HG03442 (cell line): ENCODE measurements at regions not wholly inside any gene's neighbourhood (a gene's known extent, or its start where the extent isn't known, plus 50 kb on each side); places are given as distances from the start of the nearest gene placed in this dataset.
"Not testable (repeated sequence)": the region's sequence is repeated elsewhere in the genome, so short reads cannot be mapped to it uniquely, and the experiment has no call there.

ENCODE experiments used
- ATAC-seq: cut with Tn5 transposase; IDR thresholded peaks from one replicate; pipeline ENCODE4 v1.9.1; 2021; ENCODE audit warnings: mild to moderate bottlenecking, moderate library complexity; ENCODE audit not compliant: unreplicated experiment

DNA sequence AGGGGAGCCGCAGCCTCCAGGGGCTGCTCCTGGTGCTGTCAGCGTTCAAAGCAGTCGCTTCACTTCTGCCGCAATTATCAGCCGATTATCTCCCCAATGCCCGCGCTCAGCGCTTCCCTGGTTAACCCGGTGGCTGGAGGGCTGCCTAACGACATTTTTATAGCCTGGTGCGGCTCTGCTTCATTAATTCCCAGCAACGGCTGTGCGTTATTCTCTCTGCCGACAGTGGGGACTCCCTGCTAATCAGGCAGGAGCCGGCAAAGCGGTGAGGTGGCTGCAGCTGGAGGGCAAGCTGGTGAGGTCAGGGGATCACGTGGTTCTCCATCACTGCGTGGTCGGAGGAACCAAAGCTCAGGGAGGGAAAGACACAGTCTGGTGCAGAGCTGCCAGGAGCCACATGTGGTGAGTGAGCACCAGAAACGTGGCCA is 62.9 kb downstream of the GLRX5 start:
- peak; percentile 66 for ATAC-seq

DNA sequence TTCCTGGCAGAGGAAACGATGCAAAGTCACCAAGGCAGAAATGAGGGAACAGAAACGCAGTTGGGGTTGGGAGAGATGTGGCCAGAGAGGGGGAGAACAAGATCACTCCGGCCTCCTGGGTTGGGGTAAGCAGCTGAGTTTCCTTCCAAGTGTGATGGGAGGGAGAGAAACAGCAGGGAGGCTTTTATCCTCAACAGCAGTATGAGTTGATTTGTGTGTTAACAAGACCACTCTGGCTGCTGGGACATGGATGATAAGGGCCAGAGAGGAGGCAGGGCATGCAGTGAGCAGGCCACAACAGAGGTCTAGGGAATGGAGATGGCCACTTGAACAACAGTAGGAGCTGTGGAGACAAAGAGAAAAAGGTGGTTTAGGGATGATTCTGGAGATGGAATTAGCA is 66.8 kb downstream of the GLRX5 start:
- no peak for ATAC-seq

DNA sequence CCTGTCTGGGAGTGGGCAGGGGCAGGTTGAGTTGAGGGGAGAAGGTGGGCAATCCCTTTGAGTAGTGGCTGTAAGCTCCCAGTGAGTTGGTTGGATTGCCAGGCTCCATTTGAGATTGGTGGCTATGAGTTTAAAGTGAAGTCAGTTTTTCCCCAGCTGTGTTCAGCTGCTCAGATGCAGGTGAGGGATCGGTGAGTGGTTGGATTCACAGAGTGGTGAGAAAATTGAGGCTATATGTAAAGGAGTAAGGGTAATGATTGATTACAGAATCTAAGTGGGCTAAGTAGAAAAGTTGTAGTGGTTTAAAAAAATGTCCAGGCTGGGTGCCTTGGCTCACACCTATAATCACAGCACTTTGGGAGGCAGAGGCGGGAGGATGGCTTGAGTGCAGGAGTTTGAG is 68.6 kb downstream of the GLRX5 start:
- no peak for ATAC-seq

DNA sequence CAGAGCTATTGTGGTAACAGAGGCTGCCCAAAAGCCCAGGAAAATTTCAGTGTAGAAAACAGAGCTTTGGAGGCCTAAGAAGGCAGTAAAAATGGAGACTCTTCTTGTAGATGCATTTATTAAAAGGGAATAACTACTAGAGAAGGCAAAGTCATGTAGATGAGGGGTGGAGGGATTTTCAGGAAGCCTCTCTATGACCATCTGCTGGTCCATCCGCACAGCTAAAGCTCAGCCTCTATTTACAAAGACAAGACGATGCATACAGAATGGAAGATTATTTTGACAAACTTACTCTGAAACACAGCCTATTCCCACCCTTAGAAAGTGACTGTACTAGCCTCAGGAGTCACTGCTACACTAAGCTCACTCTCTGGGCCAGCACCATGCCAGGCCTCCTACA is 71.4 kb downstream of the GLRX5 start:
- ATAC-seq, result no peak

DNA sequence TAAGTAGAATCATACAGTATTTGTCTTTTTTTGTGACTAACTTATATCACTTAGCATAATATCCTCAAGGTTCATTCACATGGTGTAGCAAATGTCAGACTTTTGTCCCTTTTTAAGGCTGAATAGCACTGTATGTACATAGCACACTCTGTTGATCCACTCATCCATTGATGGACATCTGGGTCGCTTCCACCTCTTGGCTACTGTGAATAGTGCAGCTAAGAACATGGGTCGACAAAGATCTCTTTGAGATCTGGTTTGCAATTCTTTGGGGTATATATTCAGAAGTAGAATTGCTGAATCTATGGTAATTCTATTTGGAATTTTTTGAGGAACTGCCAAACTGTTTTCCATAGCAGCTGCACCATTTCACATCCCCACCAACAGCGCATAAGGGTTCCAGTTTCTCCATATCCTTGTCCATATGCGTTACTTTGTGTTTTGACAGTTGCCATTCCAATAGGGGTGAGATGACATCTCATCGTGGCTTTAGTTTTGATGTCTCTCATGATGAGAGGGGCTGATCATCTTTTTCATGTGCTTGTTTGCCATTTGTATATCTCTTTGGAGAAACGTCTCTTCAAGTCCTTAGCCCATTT is 73.9 kb downstream of the GLRX5 start:
- ATAC-seq, result no peak

DNA sequence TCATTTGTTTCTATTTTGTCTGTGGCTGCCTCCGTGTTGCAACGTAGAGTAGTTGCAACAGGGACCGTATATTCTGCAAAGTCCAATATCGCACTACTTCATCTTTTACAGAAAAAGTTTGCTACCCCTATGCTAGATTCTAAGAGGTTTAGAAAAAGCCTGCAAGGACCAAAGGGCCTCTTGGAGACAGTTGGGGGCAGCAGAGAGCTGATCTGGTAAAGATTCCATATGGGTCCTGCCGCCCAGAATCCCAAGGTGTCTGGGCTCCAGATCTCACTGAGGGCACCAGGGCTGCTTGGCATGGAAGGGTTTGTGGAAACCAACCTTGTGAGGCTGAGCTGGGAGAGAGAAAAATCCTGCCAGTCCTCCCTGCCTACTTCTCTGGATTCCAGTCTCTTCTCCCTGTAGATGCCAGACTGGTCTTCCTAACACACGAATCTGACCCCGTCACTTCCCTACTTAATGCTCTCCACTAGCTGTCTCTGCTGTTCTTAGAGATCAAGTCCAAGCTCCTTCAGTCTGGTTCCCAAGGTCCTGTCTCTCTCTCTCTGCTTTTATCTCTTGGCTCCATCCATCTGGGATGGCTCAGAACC is 74.6 kb downstream of the GLRX5 start:
- ATAC-seq, result no peak

DNA sequence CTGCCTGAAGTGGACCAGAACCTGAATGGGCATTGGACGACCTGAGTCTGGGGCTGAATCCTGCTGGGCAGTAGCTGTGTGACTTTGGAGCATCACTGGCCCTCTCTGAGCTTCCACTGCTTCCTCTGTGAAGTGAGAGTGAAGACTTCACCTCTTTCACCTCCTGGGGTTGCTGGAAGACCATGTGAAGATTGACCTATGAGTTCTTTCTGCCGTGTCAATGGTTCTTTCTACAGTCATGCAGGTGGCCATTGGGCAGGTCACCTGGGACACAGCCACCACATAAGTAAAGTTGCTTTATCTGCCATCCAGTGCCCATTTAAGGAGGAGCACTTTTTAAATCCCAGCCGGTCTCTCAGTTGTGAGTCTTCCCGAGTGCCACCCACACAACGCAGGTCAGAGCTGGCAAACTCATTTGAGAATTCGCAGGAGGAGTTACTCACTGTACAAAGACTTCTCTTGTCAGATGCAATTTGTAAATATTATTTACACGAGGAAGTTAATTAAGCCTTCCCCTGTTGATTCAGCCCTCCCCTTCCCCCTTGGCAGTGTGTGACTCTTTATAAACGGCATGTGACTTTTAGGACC is 74.8 kb upstream of the TCL1B start:
- no peak for ATAC-seq

DNA sequence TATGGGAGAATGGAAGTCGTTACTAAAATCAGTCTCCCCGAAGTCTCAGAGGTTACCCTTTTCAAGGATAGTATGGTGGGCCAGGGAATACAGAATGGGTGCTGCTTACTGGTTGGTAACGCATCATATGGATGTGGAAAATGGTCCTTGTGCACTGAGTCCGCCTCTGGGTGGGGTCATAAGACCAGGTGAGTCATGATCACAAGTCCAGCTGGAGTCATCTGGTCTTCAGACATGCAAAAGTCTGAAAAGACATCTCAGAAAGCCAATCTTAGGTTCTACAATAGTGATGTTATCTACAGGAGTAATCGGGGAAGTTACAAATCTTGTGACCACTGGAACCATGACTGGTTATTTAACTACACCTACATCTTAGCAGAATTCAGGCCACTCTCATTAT is 71.9 kb upstream of the TCL1B start:
- peak; percentile 52 for ATAC-seq

DNA sequence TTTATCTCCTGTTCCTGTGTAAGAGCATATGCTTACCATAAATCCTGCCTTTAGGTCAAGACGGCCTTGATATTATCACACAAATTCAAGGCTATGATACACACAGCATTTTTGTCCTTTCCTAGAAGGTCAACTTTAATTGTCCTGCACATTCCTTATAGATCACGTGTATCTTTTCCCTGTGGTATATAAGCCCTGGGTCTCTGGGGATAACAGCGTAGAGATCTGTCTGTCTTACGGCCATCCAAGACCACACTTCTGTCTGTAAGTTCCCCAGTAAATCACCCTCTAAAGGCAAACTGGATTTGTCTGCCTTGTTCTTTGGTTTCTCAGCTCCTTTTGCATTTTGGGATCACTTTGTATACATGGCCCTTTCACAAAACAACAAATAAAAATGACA is 69.5 kb upstream of the TCL1B start:
- no peak for ATAC-seq

DNA sequence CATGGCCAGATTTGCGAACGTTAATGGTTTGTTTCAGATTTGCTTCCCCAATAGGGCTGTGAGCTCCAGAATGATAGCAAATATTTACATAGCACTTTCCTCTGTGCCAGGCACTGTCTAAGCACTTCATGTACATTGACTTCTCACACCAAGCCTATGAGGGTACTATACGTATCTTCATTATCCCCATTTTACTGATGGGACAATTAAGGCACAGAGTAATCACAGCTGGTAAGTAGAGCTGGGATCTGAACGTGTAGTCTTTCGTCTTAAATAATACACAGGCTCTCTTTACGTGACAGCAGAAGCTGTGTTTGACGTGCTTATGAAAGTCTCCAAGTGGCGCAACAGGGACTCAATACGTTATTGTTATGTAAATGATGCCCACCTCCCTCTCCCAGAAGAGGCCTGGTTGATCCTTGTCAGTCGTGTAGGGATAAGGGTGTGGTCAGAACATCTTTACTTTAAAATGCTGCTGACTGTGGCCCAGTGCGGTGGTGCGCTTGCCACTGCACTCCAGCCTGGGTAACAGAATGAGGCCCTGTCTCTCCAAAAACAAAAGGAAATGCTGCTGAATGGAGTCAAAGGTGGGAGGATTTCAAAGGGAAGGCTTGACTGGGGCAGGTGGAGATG is 66.3 kb upstream of the TCL1B start:
- no peak for ATAC-seq

DNA sequence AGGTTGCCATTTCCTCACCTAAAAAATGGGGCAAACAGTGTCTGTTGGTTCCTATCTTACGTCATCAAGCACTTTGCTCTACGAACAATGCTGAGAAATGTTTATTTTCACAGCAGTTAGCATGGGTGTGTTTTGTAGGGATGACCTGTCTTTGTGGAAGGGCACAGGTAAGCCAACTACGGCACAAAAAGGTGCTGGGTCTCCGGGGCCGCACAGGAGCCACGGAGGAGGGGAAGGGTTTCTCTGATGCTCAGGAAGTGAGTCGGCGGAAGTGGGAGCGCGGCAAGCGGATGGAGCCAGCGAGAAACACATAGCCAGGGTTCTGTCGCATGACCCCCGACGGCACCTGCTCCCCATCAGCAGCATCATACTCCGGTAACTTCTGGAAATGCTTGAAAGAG is 65.6 kb upstream of the TCL1B start:
- no peak for ATAC-seq

DNA sequence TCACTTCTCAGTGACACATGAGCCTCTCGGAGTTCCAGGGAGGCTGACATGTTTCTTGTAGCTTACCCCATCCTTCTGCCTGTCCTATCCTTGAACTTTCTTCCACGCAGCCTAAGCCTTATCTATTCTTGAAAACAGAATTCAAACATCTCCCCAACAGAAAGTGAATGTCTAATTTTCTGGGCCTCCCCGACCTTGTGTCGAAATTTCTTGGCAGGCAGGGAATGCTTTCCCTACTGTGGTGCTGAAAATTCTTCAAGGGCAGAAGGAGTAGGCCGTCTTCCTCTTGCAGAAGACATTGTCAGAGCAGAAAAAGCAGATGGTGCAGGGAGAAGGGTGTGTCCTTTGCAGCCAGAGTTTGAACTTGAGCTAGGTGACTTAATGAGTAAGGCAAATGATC is 63.0 kb upstream of the TCL1B start:
- ATAC-seq, result no peak

DNA sequence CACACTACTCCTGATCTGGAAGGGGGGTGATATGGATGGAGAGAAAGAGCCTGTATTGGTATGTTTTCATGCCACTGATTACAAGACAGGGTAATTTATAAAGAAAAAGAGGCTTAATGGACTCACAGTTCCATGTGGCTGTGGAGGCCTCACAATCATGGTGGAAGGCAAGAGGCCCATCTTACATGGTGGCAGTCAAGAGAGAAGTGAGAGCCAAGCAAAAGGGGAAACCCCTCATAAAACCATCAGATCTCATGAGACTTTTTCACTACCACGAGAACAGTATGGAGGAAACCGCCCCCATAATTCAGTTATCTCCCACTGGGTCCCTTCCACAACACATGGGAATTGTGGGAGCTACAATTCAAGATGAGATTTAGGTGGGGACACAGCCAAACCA is 60.5 kb upstream of the TCL1B start:
- ATAC-seq, result not testable (repeated sequence)

DNA sequence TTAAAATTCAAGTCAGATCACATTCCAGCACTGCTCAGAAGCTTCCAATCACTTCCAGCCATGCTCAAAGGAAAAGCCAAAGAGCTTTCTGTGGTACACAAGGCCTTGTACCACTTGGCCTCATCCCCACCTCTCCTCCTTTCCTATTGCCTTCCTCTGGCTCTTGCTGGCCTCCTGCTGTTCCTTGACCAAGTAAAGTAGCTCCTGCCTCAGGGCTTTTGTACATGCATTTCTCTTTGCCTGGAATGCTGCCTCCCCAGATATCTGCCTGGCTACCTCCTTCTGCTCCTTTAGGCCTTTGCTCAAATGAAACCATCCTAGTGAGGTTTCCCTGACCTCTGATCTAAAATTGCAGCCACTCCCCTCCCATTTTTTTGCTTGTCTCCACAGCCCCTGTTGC is 51.2 kb upstream of the TCL1B start:
- ATAC-seq, result no peak
